IMR-90 (cell line): ENCODE measurements at regions not wholly inside any gene's neighbourhood (a gene's known extent, or its start where the extent isn't known, plus 50 kb on each side); places are given as distances from the start of the nearest gene placed in this dataset.

ENCODE experiments used
- ATAC-seq: fragments of 200-7000 bp; cut with Tn5 transposase; 2 replicates; pipeline ENCODE4 v1.9.1; 2020; ENCODE audit warnings: low read depth, mild to moderate bottlenecking, moderate library complexity
- BruUV-seq: library from RNA; stranded (reverse); fragments of 400-500 nt; replicated peaks from 2 replicates; lab custom pipeline; 2021; lab: Mats Ljungman, UMichigan
- CTCF ChIA-PET: fragments of 300-600 bp; formaldehyde crosslinking; extraction: SDS; loops from one replicate; lab custom pipeline; 2021; ENCODE audit warnings: antibody characterized with exemption; lab: Yijun Ruan, JAX
- POLR2A ChIA-PET: fragments of 300-600 bp; sonication (Branson Sonifier 250); formaldehyde crosslinking; loops from one replicate; lab custom pipeline; 2022; ENCODE audit warnings: antibody characterized with exemption; ENCODE audit not compliant: unreplicated experiment; lab: Charles Lee
- DNase-seq: peaks from one replicate; pipeline ENCODE4 v3.0.0; 2013
- H2AFZ ChIP-seq: replicated peaks from 2 replicates; pipeline ENCODE3; 2013; ENCODE audit warnings: low read length, mild to moderate bottlenecking; ENCODE audit not compliant: poor library complexity
- H2AK5ac ChIP-seq: 2 replicates; pipeline ENCODE4 v1.6.1; 2013; ENCODE audit warnings: low read depth, low read length, inconsistent platforms
- H2AK9ac ChIP-seq: replicated peaks from 2 replicates; pipeline ENCODE3; 2013; ENCODE audit warnings: mild to moderate bottlenecking, low read depth, low read length, moderate library complexity; ENCODE audit not compliant: poor library complexity
- H2BK120ac ChIP-seq: 2 replicates; pipeline ENCODE4 v1.6.1; 2013; ENCODE audit warnings: low read depth, low read length, inconsistent platforms
- H2BK15ac ChIP-seq: 3 replicates; pipeline ENCODE4 v1.6.1; 2013; ENCODE audit warnings: low read depth, low read length, inconsistent platforms
- H2BK20ac ChIP-seq: 2 replicates; pipeline ENCODE4 v1.6.1; 2013; ENCODE audit warnings: low read depth, mild to moderate bottlenecking, inconsistent platforms, low read length, moderate library complexity
- H2BK5ac ChIP-seq: 2 replicates; pipeline ENCODE4 v1.6.1; 2013; ENCODE audit warnings: mild to moderate bottlenecking, low read depth, low read length, inconsistent platforms; ENCODE audit not compliant: poor library complexity, severe bottlenecking
- H3K14ac ChIP-seq: replicated peaks from 2 replicates; pipeline ENCODE4 v1.6.1; 2013; ENCODE audit warnings: low read depth, low read length, inconsistent platforms
- H3K18ac ChIP-seq: 2 replicates; pipeline ENCODE4 v1.6.1; 2013; ENCODE audit warnings: low read depth, low read length, control low read depth
- H3K23ac ChIP-seq: 2 replicates; pipeline ENCODE4 v1.6.1; 2013; ENCODE audit warnings: low read depth, low read length, inconsistent platforms
- H3K27ac ChIP-seq: 2 replicates; pipeline ENCODE4 v1.5.1; 2013; ENCODE audit warnings: mild to moderate bottlenecking, control low read depth, low read length; ENCODE audit not compliant: insufficient read depth
- H3K27me3 ChIP-seq: 2 replicates; pipeline ENCODE4 v1.6.1; 2013; ENCODE audit warnings: low read length; ENCODE audit not compliant: control insufficient read depth, insufficient read depth
- H3K36me3 ChIP-seq: 2 replicates; pipeline ENCODE4 v1.6.1; 2013; ENCODE audit warnings: low read length, mixed read lengths; ENCODE audit not compliant: control insufficient read depth, insufficient read depth
- H3K4ac ChIP-seq: 2 replicates; pipeline ENCODE4 v1.6.1; 2013; ENCODE audit warnings: low read depth, low read length, inconsistent platforms
- H3K4me1 ChIP-seq: 2 replicates; pipeline ENCODE4 v1.6.1; 2013; ENCODE audit warnings: low read length, mixed read lengths; ENCODE audit not compliant: control insufficient read depth, insufficient read depth
- H3K4me2 ChIP-seq: 2 replicates; pipeline ENCODE4 v1.6.1; 2013; ENCODE audit warnings: low read depth, mild to moderate bottlenecking, control low read depth, low read length, moderate library complexity
- H3K4me3 ChIP-seq: 2 replicates; pipeline ENCODE4 v1.5.1; 2013; ENCODE audit warnings: low read depth, mild to moderate bottlenecking, control low read depth, low read length, moderate library complexity; ENCODE audit not compliant: insufficient read depth
- H3K56ac ChIP-seq: 2 replicates; pipeline ENCODE4 v1.6.1; 2013; ENCODE audit warnings: low read length, inconsistent platforms; ENCODE audit not compliant: insufficient read depth; ENCODE audit errors: extremely low read depth
- H3K79me1 ChIP-seq, 2 experiments: 2 replicates each; pipeline ENCODE4 v1.6.1; 2013; ENCODE audit warnings: low read length in 2 of 2, inconsistent platforms in 1 of 2, low read depth in 1 of 2
- H3K9ac ChIP-seq: 2 replicates; pipeline ENCODE4 v1.6.1; 2013; ENCODE audit warnings: low read depth, low read length, control low read depth
- H3K9me1 ChIP-seq: 2 replicates; pipeline ENCODE4 v1.6.1; 2013; ENCODE audit warnings: low read length, inconsistent platforms; ENCODE audit not compliant: insufficient read depth
- H3K9me3 ChIP-seq: 2 replicates; pipeline ENCODE4 v1.6.1; 2013; ENCODE audit warnings: low read length; ENCODE audit not compliant: control insufficient read depth, insufficient read depth
- H4K20me1 ChIP-seq: 2 replicates; pipeline ENCODE4 v1.6.1; 2013; ENCODE audit warnings: low read length, inconsistent platforms; ENCODE audit not compliant: insufficient read depth
- H4K5ac ChIP-seq: 2 replicates; pipeline ENCODE4 v1.6.1; 2013; ENCODE audit warnings: mild to moderate bottlenecking, low read depth, low read length, control low read depth
- H4K8ac ChIP-seq, 2 experiments: 2 replicates each; pipeline ENCODE4 v1.6.1; 2013; ENCODE audit warnings: low read depth in 2 of 2, low read length in 2 of 2, control low read depth in 1 of 2, inconsistent platforms in 1 of 2
- H4K91ac ChIP-seq: 2 replicates; pipeline ENCODE4 v1.6.1; 2013; ENCODE audit warnings: low read depth, low read length, inconsistent platforms; ENCODE audit not compliant: insufficient read depth
- BHLHE40 ChIP-seq: fragments of 150-350 bp; IDR thresholded peaks from 2 replicates; pipeline ENCODE4 v1.6.1; 2016; ENCODE audit warnings: mild to moderate bottlenecking, low read depth, low read length
- CEBPB ChIP-seq: IDR thresholded peaks from 2 replicates; pipeline ENCODE4 v1.6.1; 2012; ENCODE audit warnings: low read depth, low read length, improper control_type of control experiment
- CHD1 ChIP-seq: IDR thresholded peaks from 2 replicates; pipeline ENCODE4 v1.6.1; 2012; ENCODE audit warnings: low read depth, low read length, improper control_type of control experiment
- CTCF ChIP-seq: conservative IDR thresholded peaks from 2 replicates; pipeline ENCODE4 v1.5.1; 2012; ENCODE audit warnings: mild to moderate bottlenecking, low read depth, low read length, improper control_type of control experiment
- ELK1 ChIP-seq: fragments of 150-350 bp; IDR thresholded peaks from 2 replicates; pipeline ENCODE4 v1.6.1; 2016; ENCODE audit warnings: low read depth, mild to moderate bottlenecking, low read length, moderate library complexity, borderline replicate concordance
- FOS ChIP-seq: fragments of 150-350 bp; IDR thresholded peaks from 2 replicates; pipeline ENCODE4 v1.6.1; 2016; ENCODE audit warnings: low read depth, low read length
- MAFK ChIP-seq: IDR thresholded peaks from 2 replicates; pipeline ENCODE4 v1.6.1; 2012; ENCODE audit warnings: low read depth, low read length, improper control_type of control experiment
- MAZ ChIP-seq: IDR thresholded peaks from 2 replicates; pipeline ENCODE4 v1.6.1; 2012; ENCODE audit warnings: low read depth, mild to moderate bottlenecking, low read length, improper control_type of control experiment, moderate library complexity, borderline replicate concordance
- MXI1 ChIP-seq: IDR thresholded peaks from 2 replicates; pipeline ENCODE4 v1.6.1; 2012; ENCODE audit warnings: low read depth, mild to moderate bottlenecking, low read length, moderate library complexity, borderline replicate concordance
- NFE2L2 ChIP-seq: fragments of 150-350 bp; IDR thresholded peaks from 2 replicates; pipeline ENCODE4 v1.6.1; 2016; ENCODE audit warnings: low read depth, mild to moderate bottlenecking, low read length
- POLR2A ChIP-seq: IDR thresholded peaks from 2 replicates; pipeline ENCODE4 v1.6.1; 2012; ENCODE audit warnings: mild to moderate bottlenecking, low read depth, low read length
- RAD21 ChIP-seq: IDR thresholded peaks from 2 replicates; pipeline ENCODE4 v1.6.1; 2012; ENCODE audit warnings: low read length, improper control_type of control experiment
- RCOR1 ChIP-seq: IDR thresholded peaks from 2 replicates; pipeline ENCODE4 v1.6.1; 2012; ENCODE audit warnings: mild to moderate bottlenecking, low read length, improper control_type of control experiment; ENCODE audit not compliant: insufficient replicate concordance
- RFX5 ChIP-seq: IDR thresholded peaks from 2 replicates; pipeline ENCODE4 v1.8.0; 2012; ENCODE audit warnings: low read depth, mild to moderate bottlenecking, low read length, moderate library complexity
- SMC3 ChIP-seq: fragments of 150-350 bp; IDR thresholded peaks from 2 replicates; pipeline ENCODE4 v1.6.1; 2016; ENCODE audit warnings: low read depth, mild to moderate bottlenecking, antibody characterized with exemption, low read length, moderate library complexity
- WGBS, 2 experiments: methylation state at CpG; one replicate each; pipeline versions ENCODE4 v1.1.5 to v1.1.7; 2013; ENCODE audit warnings: missing lambda C conversion rate in 2 of 2; ENCODE audit not compliant: insufficient read length in 1 of 2; ENCODE audit errors: extremely low coverage in 2 of 2; 5-methylcytosine and 5-hydroxymethylcytosine counted together
- dilution Hi-C: fragments of 300-500 bp; cut with HindIII; formaldehyde crosslinking; loops from one replicate; pipeline ENCODE4 v1.14.3; 2018; ENCODE audit warnings: low sequenced_read_pairs; ENCODE audit not compliant: unreplicated experiment
- in situ Hi-C: fragments of 300-500 bp; cut with MboI; formaldehyde crosslinking; loops from 3 replicates; pipeline ENCODE4 v1.14.3; 2019; ENCODE audit warnings: low sequenced_read_pairs, inconsistent platforms, mixed read lengths
- intact Hi-C: fragments of 100-400 bp; cut with micrococcal nuclease; formaldehyde crosslinking; loops from 2 replicates; pipeline ENCODE4 v1.10.0; 2022
- TF ChIP-seq, protein P1 (sequence below): fragments of 150-350 bp; IDR thresholded peaks from 2 replicates; pipeline ENCODE4 v1.6.1; 2017; ENCODE audit warnings: mild to moderate bottlenecking, antibody characterized with exemption, low read length, low read depth

DNA sequence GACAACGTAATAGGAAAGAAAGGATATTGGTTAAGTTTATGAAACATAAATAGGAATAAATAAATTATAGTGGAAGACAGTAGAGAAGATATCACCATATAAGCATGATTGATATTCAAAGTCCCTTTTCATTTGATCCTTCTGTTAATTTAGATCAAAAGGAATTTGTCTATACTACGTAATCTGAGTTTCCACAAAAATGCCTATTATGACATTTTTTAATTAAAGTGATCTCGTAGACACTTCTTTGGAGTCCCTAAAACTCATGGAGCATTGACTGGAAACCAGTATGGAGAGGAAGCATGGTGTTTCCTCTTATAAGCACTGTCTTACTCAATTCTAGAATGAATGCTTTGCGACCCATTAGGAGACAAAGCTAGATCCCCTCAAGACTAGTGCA, 411.4 kb upstream of the SPHKAP start:
- Histone ChIP-seq H2BK5ac (no peak overlapping the region), H3K14ac (no peak overlapping the region), H3K36me3 (no peaks in the 10 kb centered on the region), H3K4ac (no peak overlapping the region), H4K20me1 (no peaks in the 10 kb centered on the region), H3K9me1 (no peaks in the 10 kb centered on the region), H3K9ac (no peak overlapping the region), H4K91ac (no peak overlapping the region), H2AK5ac (no peak overlapping the region), H3K27me3 (no peaks in the 10 kb centered on the region), H3K9me3 (no peaks in the 10 kb centered on the region), H2BK120ac (no peak overlapping the region), H3K56ac (no peak overlapping the region), H2AFZ (no peak overlapping the region), H3K79me1 (no peaks in the 10 kb centered on the region), H3K4me3 (no peak overlapping the region), H3K4me1 (no peaks in the 10 kb centered on the region), H4K5ac (no peak overlapping the region), H3K4me2 (no peak overlapping the region), H4K8ac (no peak overlapping the region), H3K23ac (no peak overlapping the region), H3K18ac (no peak overlapping the region), H2BK20ac (no peak overlapping the region), H2BK15ac (no peak overlapping the region), H2AK9ac (no peak overlapping the region), H3K27ac (no peak overlapping the region)
- CTCF ChIA-PET, result no interaction called here
- ATAC-seq (no peak), DNase-seq (no peak)
- POLR2A ChIA-PET, result no interaction called here
- no TSS peak for BruUV-seq
- WGBS, 2 experiments, result no CpG with 5 or more reads among the region's 4 CpGs
- in situ Hi-C loops (no loop called here), dilution Hi-C loops (no loop called here), intact Hi-C loops (no loop called here)
- TF ChIP-seq ELK1 (no peak), BHLHE40 (no peak), RAD21 (no peak), RCOR1 (no peak), FOS (no peak), MAZ (no peak), CHD1 (no peak), NFE2L2 (no peak), MXI1 (no peak), RFX5 (no peak), POLR2A (no peak), SMC3 (no peak), CEBPB (no peak), CTCF (no peak), MAFK (no peak)
- TF ChIP-seq, protein P1, sequence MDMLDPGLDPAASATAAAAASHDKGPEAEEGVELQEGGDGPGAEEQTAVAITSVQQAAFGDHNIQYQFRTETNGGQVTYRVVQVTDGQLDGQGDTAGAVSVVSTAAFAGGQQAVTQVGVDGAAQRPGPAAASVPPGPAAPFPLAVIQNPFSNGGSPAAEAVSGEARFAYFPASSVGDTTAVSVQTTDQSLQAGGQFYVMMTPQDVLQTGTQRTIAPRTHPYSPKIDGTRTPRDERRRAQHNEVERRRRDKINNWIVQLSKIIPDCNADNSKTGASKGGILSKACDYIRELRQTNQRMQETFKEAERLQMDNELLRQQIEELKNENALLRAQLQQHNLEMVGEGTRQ, result no peak
